Cardiac septum (tissue), 1 donor: ENCODE measurements at regions not wholly inside any gene's neighbourhood (a gene's known extent, or its start where the extent isn't known, plus 50 kb on each side); places are given as distances from the start of the nearest gene placed in this dataset.

Source experiments
- DNase-seq: peaks from one replicate; pipeline ENCODE4 v3.0.0-alpha.2; 2020; ENCODE audit warnings: low spot score
- intact Hi-C: fragments of 100-400 bp; cut with DNase I; formaldehyde crosslinking; loops from one replicate; pipeline ENCODE4 v1.14.0; 2022
- donor health status: DM: no; HTN: no; CAD: no.

DNA sequence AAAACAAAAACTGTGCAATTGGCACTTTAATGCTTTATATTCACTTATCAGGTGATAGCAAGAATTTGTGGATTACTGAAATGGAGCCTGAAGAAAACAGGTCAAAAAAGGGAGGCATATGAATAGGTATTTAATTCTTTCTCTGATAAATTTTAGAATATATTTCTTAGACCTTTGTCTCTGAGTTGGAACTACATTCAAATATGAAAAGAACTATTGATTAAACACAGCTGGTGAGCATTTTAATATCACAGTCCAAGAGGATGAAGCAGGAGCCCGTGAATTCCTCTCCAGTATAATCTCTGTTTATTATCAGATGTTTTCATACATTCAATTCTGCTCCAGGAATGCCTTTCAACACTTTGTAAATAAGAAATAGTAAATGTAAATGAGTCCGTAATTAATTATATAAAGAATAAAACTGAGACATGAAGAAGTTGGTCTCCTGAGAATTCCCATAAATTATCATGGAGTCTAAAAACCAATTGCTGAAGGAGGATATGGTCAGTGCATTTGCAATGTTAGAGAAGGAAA, 86.3 kb upstream of the ARHGEF26 start:
- DNase-seq, result no peak
- intact Hi-C loops, result no loop called here

DNA sequence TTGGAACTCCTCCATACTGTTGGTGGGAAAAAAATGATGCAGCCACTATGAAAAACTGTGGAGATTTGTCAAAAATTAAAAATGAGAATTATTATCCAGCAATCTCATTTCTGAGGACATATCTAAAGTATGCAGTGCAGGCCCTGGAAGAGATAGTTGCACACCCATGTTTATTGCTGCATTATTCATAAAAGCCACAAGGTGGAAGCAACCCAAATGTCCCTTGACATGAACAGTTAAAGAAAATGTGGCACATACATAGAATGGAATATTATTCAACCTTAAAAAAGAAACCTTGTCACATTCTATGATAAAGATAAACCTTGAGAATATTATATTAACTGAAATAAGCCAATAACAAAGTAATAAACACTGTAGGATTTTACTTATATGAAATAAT, 80.9 kb upstream of the ARHGEF26 start:
- DNase-seq, result no peak
- intact Hi-C loops, result no loop called here

DNA sequence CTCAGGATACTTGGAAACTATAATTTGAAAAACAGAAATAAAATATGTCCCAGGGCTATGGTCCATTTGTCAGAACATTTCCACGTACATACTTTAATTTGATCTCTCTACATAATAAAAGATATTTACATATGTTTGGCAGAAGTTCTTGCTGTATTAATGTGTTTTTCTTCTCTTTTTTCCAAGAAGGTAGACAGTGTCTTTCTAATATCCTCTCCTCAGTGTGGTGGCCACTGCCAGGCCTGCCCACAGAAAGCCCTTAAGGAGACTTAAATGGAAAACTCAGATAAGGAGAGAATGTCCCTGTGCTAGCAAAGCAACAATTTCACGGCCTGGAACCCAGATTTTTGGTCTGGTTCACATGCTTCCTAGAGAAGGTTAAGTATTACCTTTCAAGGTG, 76.5 kb upstream of the ARHGEF26 start:
- DNase-seq, result no peak
- intact Hi-C loops, result no loop called here

DNA sequence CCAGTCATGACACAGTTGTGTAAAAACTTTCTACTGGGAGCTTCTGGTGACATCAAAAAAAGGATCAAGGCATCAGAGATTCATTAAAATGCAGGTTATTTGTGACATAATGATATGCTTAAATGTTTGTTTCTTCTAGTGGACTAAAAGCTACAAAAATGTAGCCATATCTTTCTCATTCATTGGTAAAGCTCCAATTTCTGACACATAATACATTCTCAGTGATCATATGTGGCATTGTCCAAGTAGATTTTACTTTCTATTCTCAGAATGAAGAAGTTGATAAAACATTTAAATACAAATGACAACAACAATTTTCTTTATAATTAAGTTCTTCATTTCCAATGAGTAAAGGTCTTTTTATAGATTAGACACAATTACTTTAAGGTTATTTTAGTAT, 71.0 kb upstream of the ARHGEF26 start:
- DNase-seq, result no peak
- intact Hi-C loops, result no loop called here

DNA sequence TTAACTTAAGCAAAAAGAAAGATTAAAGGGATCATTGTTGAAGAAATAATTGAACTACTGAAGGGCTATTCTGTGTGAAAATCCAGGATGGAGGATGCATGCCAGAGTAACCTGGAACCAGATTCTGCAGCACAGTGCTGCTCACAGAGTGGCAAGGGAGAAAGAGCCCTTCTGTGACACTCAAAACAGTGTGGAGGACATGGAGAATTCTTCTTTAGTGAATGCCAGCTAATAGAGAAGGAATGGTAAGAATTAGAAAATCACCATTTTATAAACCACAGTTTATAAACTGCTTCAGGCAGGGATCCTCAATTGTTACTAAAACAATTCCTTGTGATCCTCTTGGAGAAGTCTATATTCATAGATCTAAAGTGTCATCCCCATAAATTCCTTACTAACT, 70.4 kb upstream of the ARHGEF26 start:
- no peak for DNase-seq
- intact Hi-C loops, result no loop called here

DNA sequence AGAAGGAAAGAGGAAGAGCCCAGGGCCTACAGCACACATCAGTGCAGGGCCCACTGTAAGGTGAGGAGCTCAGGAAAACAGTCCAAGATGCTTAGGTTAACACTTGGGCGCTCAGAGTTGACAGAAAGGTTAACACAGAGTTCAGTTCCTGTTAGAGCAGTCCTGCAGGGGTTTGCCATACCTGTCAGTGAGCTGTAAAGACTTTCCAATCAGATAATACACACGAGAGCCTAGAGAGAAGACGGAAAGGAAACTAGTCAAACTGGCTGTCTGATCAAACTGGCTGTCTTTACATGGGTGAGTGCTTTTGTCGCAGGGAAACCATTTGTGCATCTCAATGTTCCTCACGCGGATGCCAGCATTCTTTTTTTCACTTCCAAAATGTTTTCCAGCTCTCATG, 61.4 kb upstream of the ARHGEF26 start:
- intact Hi-C loops, result no loop called here
- DNase-seq, result no peak

DNA sequence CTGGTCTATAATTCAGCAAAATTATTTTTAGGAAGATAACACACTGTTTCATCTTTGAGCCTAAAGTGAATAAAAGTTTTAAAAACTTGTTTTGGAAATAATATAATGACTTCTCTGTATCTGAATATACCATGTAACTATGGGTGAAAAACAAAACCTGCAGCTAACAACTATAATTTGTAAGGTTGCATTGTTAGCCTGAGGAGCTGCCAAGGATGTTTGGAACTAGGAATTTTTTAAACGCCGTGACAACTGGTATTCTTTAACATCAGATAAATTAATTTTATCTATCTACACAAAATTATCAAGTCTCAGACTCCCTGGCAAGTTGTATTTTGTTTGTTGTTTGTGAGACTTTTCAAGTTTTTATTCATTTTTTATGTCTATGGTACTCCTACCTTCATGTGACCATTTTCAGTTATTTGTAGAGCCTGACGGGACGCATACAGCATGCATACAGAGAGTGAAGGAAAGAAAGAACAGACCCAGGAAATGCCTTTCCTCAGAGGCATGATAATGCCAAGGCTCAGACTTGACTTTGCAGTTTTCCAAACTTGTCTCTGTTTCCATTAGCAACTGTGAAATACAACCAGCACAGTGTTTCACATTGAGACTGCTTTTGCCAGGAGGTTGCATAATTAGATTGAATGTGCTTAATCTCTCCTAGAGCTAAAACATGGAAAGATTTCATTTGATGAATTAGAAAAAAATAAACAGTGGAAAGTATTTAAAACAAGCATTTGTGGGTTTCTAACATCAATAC, 60.8 kb upstream of the ARHGEF26 start:
- intact Hi-C loops, result no loop called here
- DNase-seq, result no peak

DNA sequence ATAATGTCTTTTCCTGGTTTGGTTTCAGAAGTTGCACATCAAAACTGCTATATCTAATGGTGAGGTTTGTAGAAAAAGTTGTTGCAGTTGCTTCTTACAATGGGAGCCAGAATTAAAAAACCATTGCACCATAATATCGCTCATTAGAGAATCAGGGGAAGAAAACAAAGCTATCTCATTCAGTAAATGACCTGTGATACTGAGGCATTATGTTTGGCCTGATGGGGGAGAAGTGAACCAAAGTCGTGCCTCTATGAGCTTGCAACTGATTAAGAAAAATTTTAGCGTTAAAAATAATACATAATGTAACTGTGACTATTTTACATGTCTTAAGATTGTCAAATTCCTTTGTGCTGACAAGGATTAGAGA, 60.2 kb upstream of the ARHGEF26 start:
- no peak for DNase-seq
- intact Hi-C loops, result no loop called here

DNA sequence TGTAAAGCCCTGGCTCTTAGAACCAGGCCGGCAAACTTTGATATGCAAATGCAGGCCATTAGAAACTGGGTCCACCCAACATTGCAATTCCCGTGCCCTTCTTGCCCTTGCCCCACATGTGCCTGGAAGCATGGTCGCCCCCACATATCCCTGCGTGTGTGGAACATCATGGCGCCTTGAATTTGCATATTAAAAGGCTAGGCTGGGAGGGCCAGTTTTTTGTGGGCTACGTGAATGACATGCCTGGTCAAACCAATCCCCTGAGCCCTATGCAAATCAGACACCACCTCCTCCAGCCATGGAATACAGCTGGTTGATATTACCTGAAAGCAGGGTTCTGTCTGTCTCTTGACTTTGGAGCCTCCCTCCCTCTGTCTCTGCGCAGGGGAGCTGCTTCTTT, 58.7 kb upstream of the ARHGEF26 start:
- intact Hi-C loops, result no loop called here
- no peak for DNase-seq

DNA sequence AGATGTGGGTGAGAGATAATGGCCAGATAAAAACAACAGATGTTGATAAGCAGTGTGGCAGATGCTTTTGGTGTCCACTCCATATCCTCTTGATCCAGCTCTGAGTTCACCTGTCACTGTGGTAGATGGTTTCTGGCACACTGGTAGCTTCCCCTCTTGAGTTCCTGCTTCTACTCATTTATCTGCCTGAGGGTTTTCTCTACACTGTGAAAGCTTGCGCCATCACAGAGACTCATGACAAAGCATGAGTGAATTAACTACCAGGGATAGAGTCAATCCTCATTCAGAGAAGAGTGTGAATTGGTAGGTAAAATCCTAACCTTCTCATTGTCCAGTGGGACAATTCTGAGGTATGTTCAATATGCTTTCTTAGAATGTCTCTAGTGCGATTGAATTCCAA, 50.0 kb upstream of the ARHGEF26 start:
- intact Hi-C loops, result no loop called here
- no peak for DNase-seq
